ENCODE measurements at regions not wholly inside any gene's neighbourhood (a gene's known extent, or its start where the extent isn't known, plus 50 kb on each side); places are given as distances from the start of the nearest gene placed in this dataset.

GRCh38 chr3:18264853-18265252 is 160.3 kb downstream of the SATB1 start:
- WGBS, 2 experiments (ENCODE audit: extremely low coverage in 1 of 2, insufficient coverage in 1 of 2, insufficient read length in 1 of 2, insufficient replicate concordance in 2 of 2, low coverage in 1 of 2, low lambda C conversion rate in 2 of 2, missing lambda C conversion rate in 1 of 2), result 100% methylated on average over 1 of the region's 1 CpG; no CpG with 5 or more reads in 1 of the 2 experiments

More at GRCh38 chr3:18264853-18265252, 160.3 kb downstream of the SATB1 start:
- Histone ChIP-seq H3K4me2 (ENCODE audit: insufficient read depth in 1 of 2, low read depth in 2 of 2, low read length in 2 of 2) (no peak overlapping the region), H2BK12ac (ENCODE audit: low read depth, low read length) (no peak overlapping the region), H3K56ac (replicated peaks; ENCODE audit: insufficient read length, low read depth, low read length) (no peak overlapping the region), H2BK120ac (replicated peaks; ENCODE audit: low read depth, low read length) (no peak overlapping the region), H2BK20ac (ENCODE audit: low read length) (no peak overlapping the region), H3K36me3 (ENCODE audit: control insufficient read depth in 2 of 4, insufficient read depth in 4 of 4, low read length in 3 of 4) (no peaks in the 10 kb centered on the region), H4K91ac (replicated peaks; ENCODE audit: insufficient read length, low read length) (no peak overlapping the region), H3K9ac (replicated peaks in 1 of 4; ENCODE audit: extremely low read depth in 1 of 4, low read depth in 3 of 4, low read length in 3 of 4) (no peak overlapping the region), H3K23ac (ENCODE audit: insufficient read length) (no peak overlapping the region), H2BK5ac (ENCODE audit: low read depth, low read length) (no peak overlapping the region), H3K27me3 (replicated peaks in 1 of 4; ENCODE audit: control insufficient read depth in 3 of 4, extremely low read depth in 1 of 4, insufficient read depth in 3 of 4, low read length in 3 of 4) (no peaks in the 10 kb centered on the region), H3K14ac (ENCODE audit: insufficient read length) (no peak overlapping the region), H3K79me1 (ENCODE audit: low read depth, low read length) (no peaks in the 10 kb centered on the region), H2BK15ac (ENCODE audit: low read length) (no peak overlapping the region), H3K4me1 (replicated peaks in 1 of 4; ENCODE audit: control insufficient read depth in 3 of 4, insufficient read depth in 4 of 4, low read length in 3 of 4) (no peaks in the 10 kb centered on the region), H3K9me3 (ENCODE audit: insufficient read depth in 2 of 2, low read depth in 1 of 2, low read length in 1 of 2) (no peaks in the 10 kb centered on the region; a peak in 1 of 4 replicates), H4K20me1 (replicated peaks in 1 of 2; ENCODE audit: control insufficient read depth in 1 of 2, insufficient read depth in 2 of 2, low read length in 2 of 2) (no peaks in the 10 kb centered on the region), H3K27ac (ENCODE audit: low read depth, low read length) (no peak overlapping the region), H3K18ac (ENCODE audit: extremely low read depth, low read length) (no peak overlapping the region), H3K4me3 (ENCODE audit: extremely low read depth in 1 of 4, insufficient read depth in 2 of 4, low read depth in 3 of 4, low read length in 4 of 4) (no peak overlapping the region), H3K23me2 (ENCODE audit: low read depth, low read length) (no peaks in the 10 kb centered on the region), H4K5ac (ENCODE audit: insufficient read length, low read depth, low read length) (no peak overlapping the region), H3K79me2 (ENCODE audit: control insufficient read depth in 1 of 2, insufficient read depth in 2 of 2, low read length in 2 of 2) (no peaks in the 10 kb centered on the region), H2AK5ac (ENCODE audit: low read depth, low read length) (no peak overlapping the region), H2AFZ (ENCODE audit: low read length) (no peak overlapping the region), H3K4ac (replicated peaks; ENCODE audit: insufficient read length, low read depth, low read length) (no peak overlapping the region), H4K8ac (ENCODE audit: extremely low read depth, insufficient read depth, low read length) (no peak overlapping the region)
- TF ChIP-seq PHF8 (conservative IDR thresholded peaks at IDR 0.05; ENCODE audit: low read depth, low read length) (no peak), CHD1 (IDR thresholded peaks at IDR 0.05; ENCODE audit: low read depth, low read length) (no peak), EP300 (IDR thresholded peaks at IDR 0.05; ENCODE audit: borderline replicate concordance in 1 of 2, low read depth in 2 of 2, low read length in 2 of 2) (no peak), MAFK (IDR thresholded peaks at IDR 0.05; ENCODE audit: low read depth, low read length) (no peak), KDM5A (IDR thresholded peaks at IDR 0.05; ENCODE audit: low read length) (no peak), KDM4A (IDR thresholded peaks at IDR 0.05; ENCODE audit: low read depth, low read length, severe bottlenecking) (no peak), RNF2 (IDR thresholded peaks at IDR 0.05; ENCODE audit: borderline replicate concordance, low read depth, low read length, missing control alignments, poor library complexity, severe bottlenecking) (no peak), GABPA (IDR thresholded peaks at IDR 0.05; ENCODE audit: borderline replicate concordance, insufficient read depth, low read length) (no peak), HDAC6 (IDR thresholded peaks at IDR 0.05; ENCODE audit: low read depth, low read length) (no peak), MAX (IDR thresholded peaks at IDR 0.05) (no peak), SRF (IDR thresholded peaks at IDR 0.05; ENCODE audit: low read depth, low read length) (no peak), SIRT6 (IDR thresholded peaks at IDR 0.05; ENCODE audit: low read length) (no peak)
- no peak for FAIRE-seq
- ChIA-PET CTCF (ENCODE audit: partially characterized antibody) (interaction anchor here (0.6 to 2.3 kb wide), 5 partner anchors 30 to 707 kb away, joined by 3 to 4 read pairs (median 3); no protein-coding TSS in a partner anchor), POLR2A (ENCODE audit: partially characterized antibody) (no interaction called here)
- DNase-seq (ENCODE audit: low read depth in 1 of 2, low spot score in 2 of 2), result no peak

Data from H1 (cell line).